Peyer's patch (tissue), 4 donors: ENCODE measurements at regions not wholly inside any gene's neighbourhood (a gene's known extent, or its start where the extent isn't known, plus 50 kb on each side); places are given as distances from the start of the nearest gene placed in this dataset.

Experiments
- CTCF ChIP-seq, 6 experiments: fragments of 450-650 bp in 4 of 6; fragments of 200-600 bp in 2 of 6; sonication (generic) in 1 of 6; IDR thresholded peaks; one replicate each; pipeline ENCODE4 v1.5.1; 2017 to 2019; ENCODE audit warnings: antibody characterized with exemption in 6 of 6, mild to moderate bottlenecking in 3 of 6, moderate library complexity in 1 of 6
- POLR2A ChIP-seq, 2 donors: fragments of 450-650 bp; IDR thresholded peaks; one replicate each; pipeline ENCODE4 v1.5.1; 2017; ENCODE audit warnings: antibody characterized with exemption in 2 of 2, mild to moderate bottlenecking in 2 of 2, moderate library complexity in 2 of 2

DNA sequence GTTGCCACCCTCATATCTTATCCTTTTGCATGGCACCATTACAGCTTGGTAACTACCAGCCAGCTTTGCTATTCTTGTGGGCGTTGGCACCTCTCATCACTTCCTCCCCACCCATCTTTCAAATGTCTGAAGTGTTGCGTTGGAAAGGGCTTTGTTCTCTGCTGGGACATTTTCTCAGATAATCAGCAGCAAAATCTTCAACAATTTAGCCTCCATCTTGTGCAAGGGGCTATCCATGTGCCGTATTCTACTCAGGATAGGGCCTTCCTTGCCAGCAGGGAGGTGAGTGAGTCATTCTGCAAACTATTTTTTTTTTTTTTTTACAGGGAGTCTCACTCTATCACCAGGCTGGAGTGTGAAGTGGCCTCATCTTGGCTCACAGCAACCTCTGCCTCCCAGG is 62.1 kb upstream of the NUDT12 start:
- TF ChIP-seq CTCF (IDR thresholded peaks at IDR 0.05), result no peak
- TF ChIP-seq POLR2A (IDR thresholded peaks at IDR 0.05), result no peak
